Suprapubic skin (tissue), 4 donors: ENCODE measurements at regions not wholly inside any gene's neighbourhood (a gene's known extent, or its start where the extent isn't known, plus 50 kb on each side); places are given as distances from the start of the nearest gene placed in this dataset.

ENCODE experiments used
- EP300 ChIP-seq: sonication (generic); formaldehyde crosslinking; IDR thresholded peaks from one replicate; pipeline ENCODE4 v1.6.1; 2017; ENCODE audit warnings: antibody characterized with exemption
- POLR2A ChIP-seq, 2 donors: fragments of 450-650 bp; IDR thresholded peaks; one replicate each; pipeline ENCODE4 v1.6.1; 2017; ENCODE audit warnings: antibody characterized with exemption in 2 of 2, mild to moderate bottlenecking in 2 of 2, moderate library complexity in 2 of 2
- POLR2AphosphoS5 ChIP-seq, 3 donors: sonication (generic); formaldehyde crosslinking; IDR thresholded peaks; one replicate each; pipeline ENCODE4 v1.6.1; 2017; ENCODE audit warnings: antibody characterized with exemption in 3 of 3
- TF ChIP-seq, protein P1 (sequence below), 2 donors: fragments of 200-600 bp in 1 of 2; fragments of 450-650 bp in 1 of 2; sonication (generic) in 1 of 2; IDR thresholded peaks; one replicate each; pipeline ENCODE4 v1.5.1; 2016 to 2019; ENCODE audit warnings: antibody characterized with exemption in 2 of 2, mild to moderate bottlenecking in 1 of 2, moderate library complexity in 1 of 2

GRCh38 chr15:69537901-69538300 is 85.3 kb downstream of the RPLP1 start:
- TF ChIP-seq, protein P1, sequence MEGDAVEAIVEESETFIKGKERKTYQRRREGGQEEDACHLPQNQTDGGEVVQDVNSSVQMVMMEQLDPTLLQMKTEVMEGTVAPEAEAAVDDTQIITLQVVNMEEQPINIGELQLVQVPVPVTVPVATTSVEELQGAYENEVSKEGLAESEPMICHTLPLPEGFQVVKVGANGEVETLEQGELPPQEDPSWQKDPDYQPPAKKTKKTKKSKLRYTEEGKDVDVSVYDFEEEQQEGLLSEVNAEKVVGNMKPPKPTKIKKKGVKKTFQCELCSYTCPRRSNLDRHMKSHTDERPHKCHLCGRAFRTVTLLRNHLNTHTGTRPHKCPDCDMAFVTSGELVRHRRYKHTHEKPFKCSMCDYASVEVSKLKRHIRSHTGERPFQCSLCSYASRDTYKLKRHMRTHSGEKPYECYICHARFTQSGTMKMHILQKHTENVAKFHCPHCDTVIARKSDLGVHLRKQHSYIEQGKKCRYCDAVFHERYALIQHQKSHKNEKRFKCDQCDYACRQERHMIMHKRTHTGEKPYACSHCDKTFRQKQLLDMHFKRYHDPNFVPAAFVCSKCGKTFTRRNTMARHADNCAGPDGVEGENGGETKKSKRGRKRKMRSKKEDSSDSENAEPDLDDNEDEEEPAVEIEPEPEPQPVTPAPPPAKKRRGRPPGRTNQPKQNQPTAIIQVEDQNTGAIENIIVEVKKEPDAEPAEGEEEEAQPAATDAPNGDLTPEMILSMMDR (IDR thresholded peaks at IDR 0.05), result no peak
- TF ChIP-seq POLR2AphosphoS5 (IDR thresholded peaks at IDR 0.05), result no peak
- TF ChIP-seq POLR2A (IDR thresholded peaks at IDR 0.05), result no peak
- TF ChIP-seq EP300, result no peak
